HG03108 (cell line): ENCODE measurements at regions not wholly inside any gene's neighbourhood (a gene's known extent, or its start where the extent isn't known, plus 50 kb on each side); places are given as distances from the start of the nearest gene placed in this dataset.
"Not testable (repeated sequence)": the region's sequence is repeated elsewhere in the genome, so short reads cannot be mapped to it uniquely, and the experiment has no call there.

Experiments used
- ATAC-seq: cut with Tn5 transposase; IDR thresholded peaks from one replicate; pipeline ENCODE4 v1.9.1; 2021; ENCODE audit warnings: moderate library complexity; ENCODE audit not compliant: unreplicated experiment

DNA sequence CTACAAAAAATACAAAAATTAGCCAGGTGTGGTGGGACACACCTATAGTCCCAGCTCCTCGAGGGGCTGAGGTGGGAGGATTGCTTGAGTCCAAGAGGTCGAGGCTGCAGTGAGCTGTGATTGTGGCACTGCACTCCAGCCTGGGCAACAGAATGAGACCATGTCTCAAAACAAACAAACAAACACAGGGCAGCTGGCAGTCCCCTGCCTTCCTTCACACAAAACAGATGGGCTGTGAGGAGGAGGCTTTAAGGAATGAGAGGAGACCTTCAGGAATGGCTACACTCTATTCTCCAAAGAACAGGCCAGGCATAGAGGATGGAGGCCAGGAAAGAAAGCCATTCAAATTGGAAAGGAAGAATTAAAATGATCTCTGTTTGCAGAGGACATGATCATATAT, 65.6 kb upstream of the MAML3 start:
- no peak for ATAC-seq

GRCh38 chr4:140219070-140219469, 65.1 kb upstream of the MAML3 start:
- ATAC-seq, result not testable (repeated sequence)

DNA sequence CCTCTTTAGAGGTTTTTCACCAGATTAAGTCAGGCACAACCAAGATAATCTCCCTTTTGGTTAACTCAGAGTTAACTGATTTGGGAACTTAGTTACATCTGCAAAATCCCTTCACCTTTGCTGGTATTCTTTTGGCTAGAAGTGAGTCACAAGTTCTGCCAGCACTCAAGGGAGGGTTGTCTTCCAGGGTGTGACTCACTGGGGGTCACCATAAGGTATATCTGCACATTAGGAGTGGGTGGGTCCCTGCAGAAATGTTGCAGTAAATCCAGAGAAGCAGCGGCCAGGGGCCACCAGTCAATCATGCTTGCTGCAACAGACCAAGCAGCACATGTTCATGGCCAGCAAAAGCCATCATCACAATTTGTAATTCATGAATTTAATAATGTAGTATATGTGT, 59.8 kb upstream of the MAML3 start:
- ATAC-seq, result no peak

- no peak for ATAC-seq
Measured at GRCh38 chr4:140213116-140213515, 59.1 kb upstream of the MAML3 start.

GRCh38 chr4:140212646-140213045, 58.7 kb upstream of the MAML3 start:
- no peak for ATAC-seq

GRCh38 chr4:140212194-140212593, 58.2 kb upstream of the MAML3 start:
- no peak for ATAC-seq

DNA sequence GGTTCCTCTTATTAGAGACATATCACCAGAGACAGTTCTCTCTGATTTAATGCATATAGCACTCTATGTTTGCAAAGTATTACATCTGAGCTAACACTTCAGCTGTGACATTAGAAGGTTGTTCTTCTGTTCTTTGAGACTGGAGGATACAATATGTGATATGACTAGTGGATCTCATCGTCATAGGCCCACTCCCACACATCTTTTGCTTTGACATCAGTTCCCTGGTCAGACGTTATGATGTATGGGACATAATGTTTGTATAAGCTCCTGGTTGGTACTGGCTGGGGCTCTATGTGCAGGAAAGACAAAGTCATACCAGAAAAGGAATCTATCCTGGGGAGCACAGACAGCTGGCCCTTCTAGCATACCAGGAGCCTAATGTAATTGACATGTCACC, 57.7 kb upstream of the MAML3 start:
- no peak for ATAC-seq

- ATAC-seq, result no peak
Measured at GRCh38 chr4:140211161-140211560, 57.2 kb upstream of the MAML3 start.

DNA sequence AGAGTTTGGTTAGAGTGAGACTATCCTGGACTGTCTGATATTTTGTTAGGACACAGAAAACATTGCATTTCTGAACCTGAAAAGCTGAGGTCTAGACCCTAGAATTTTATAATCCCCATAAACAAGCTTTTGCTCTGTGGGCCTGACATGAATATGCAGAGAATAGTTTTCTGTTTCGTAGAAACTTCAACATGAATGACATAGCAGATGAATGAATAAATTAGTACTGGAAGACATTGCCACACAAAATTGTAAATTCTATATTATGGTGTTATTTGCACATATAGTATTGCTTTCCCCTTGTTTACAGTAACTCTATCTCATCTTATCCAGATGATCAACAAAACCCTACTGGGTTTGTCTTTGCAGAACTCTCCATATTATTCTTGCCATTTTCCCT, 54.9 kb upstream of the MAML3 start:
- no peak for ATAC-seq
